ENCODE measurements at regions not wholly inside any gene's neighbourhood (a gene's known extent, or its start where the extent isn't known, plus 50 kb on each side); places are given as distances from the start of the nearest gene placed in this dataset.

DNA sequence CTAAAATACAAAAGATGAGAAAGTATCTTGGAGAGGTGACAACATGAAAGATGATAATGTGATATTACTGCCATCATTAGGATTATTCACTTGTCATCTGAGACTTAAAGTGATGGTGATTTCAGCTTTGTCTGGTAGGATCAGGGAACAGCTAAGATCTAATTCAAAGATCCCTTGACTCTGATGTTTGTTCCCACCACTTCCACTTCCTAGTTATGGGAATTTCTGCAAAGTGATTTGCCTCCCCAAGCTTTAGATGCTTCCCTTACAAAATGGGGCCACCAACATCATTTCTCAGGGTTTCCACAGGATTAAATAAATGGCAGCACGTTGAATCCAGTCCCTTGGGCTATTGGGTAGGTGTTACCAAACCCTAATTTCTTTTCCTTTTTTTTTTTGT, 550.8 kb upstream of the CDH5 start:
- TF ChIP-seq POLR2A (IDR thresholded peaks at IDR 0.05) = no peak
- TF ChIP-seq, protein P1, sequence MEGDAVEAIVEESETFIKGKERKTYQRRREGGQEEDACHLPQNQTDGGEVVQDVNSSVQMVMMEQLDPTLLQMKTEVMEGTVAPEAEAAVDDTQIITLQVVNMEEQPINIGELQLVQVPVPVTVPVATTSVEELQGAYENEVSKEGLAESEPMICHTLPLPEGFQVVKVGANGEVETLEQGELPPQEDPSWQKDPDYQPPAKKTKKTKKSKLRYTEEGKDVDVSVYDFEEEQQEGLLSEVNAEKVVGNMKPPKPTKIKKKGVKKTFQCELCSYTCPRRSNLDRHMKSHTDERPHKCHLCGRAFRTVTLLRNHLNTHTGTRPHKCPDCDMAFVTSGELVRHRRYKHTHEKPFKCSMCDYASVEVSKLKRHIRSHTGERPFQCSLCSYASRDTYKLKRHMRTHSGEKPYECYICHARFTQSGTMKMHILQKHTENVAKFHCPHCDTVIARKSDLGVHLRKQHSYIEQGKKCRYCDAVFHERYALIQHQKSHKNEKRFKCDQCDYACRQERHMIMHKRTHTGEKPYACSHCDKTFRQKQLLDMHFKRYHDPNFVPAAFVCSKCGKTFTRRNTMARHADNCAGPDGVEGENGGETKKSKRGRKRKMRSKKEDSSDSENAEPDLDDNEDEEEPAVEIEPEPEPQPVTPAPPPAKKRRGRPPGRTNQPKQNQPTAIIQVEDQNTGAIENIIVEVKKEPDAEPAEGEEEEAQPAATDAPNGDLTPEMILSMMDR (IDR thresholded peaks at IDR 0.05) = no peak

All from suprapubic skin (tissue), 3 donors.